Bronchial epithelial cell (primary cell): ENCODE measurements at regions not wholly inside any gene's neighbourhood (a gene's known extent, or its start where the extent isn't known, plus 50 kb on each side); places are given as distances from the start of the nearest gene placed in this dataset.

Source experiments
- DNase-seq: peaks from one replicate; pipeline ENCODE4 v3.0.0-alpha.2; 2010; ENCODE audit warnings: low read depth
- FAIRE-seq: peaks from 2 replicates; lab custom pipeline; 2011; peaks lifted over from hg19 to GRCh38; lab: Jason Lieb, UNC
- H3K27me3 ChIP-seq: 2 replicates; pipeline ENCODE4 v1.5.1; 2011; ENCODE audit warnings: low read length; ENCODE audit not compliant: control insufficient read depth, insufficient read depth
- H3K36me3 ChIP-seq: 2 replicates; pipeline ENCODE4 v1.5.1; 2011; ENCODE audit warnings: low read length; ENCODE audit not compliant: control insufficient read depth, insufficient read depth
- H3K4me3 ChIP-seq: 2 replicates; pipeline ENCODE4 v1.5.1; 2011; ENCODE audit warnings: mild to moderate bottlenecking, low read depth, low read length, control low read depth
- CTCF ChIP-seq: IDR thresholded peaks from 2 replicates; pipeline ENCODE4 v1.5.1; 2011; ENCODE audit warnings: mild to moderate bottlenecking, moderate library complexity, low read length, control low read depth, inconsistent platforms; ENCODE audit not compliant: insufficient read depth, severe bottlenecking

- no peak for FAIRE-seq
- Histone ChIP-seq H3K27me3 (no peaks in the 10 kb centered on the region), H3K4me3 (no peak overlapping the region), H3K36me3 (no peaks in the 10 kb centered on the region)
- DNase-seq: no peak
- no peak for TF ChIP-seq CTCF
Observed at GRCh38 chr17:55624772-55625433, 97.8 kb downstream of the TMEM100 start.

GRCh38 chr17:55622547-55622946 is 100.1 kb downstream of the TMEM100 start:
- H3K4me3 ChIP-seq: no peak overlapping the region
- no peak for TF ChIP-seq CTCF
- DNase-seq (peak; percentile 8), FAIRE-seq (peak; percentile 43)
- no peaks in the 10 kb centered on the region for H3K36me3 ChIP-seq
- no peaks in the 10 kb centered on the region for H3K27me3 ChIP-seq

GRCh38 chr17:55620945-55621344 is 101.7 kb downstream of the TMEM100 start:
- TF ChIP-seq CTCF: no peak
- Histone ChIP-seq H3K27me3 (no peaks in the 10 kb centered on the region), H3K4me3 (no peak overlapping the region), H3K36me3 (no peaks in the 10 kb centered on the region)
- no peak for DNase-seq
- FAIRE-seq: no peak

- H3K4me3 ChIP-seq: no peak overlapping the region
- no peaks in the 10 kb centered on the region for H3K27me3 ChIP-seq
- no peak for TF ChIP-seq CTCF
- DNase-seq (no peak), FAIRE-seq (no peak)
- H3K36me3 ChIP-seq: no peaks in the 10 kb centered on the region
Observed at GRCh38 chr17:55620023-55620422, 102.6 kb downstream of the TMEM100 start.

- no peak overlapping the region for H3K4me3 ChIP-seq
- no peak for FAIRE-seq
Observed at GRCh38 chr17:55617441-55617840, 105.2 kb downstream of the TMEM100 start.

More at GRCh38 chr17:55617441-55617840, 105.2 kb downstream of the TMEM100 start:
- no peak for TF ChIP-seq CTCF
- DNase-seq: no peak
- Histone ChIP-seq H3K36me3 (no peaks in the 10 kb centered on the region), H3K27me3 (no peaks in the 10 kb centered on the region)
